Lung (tissue), 11 donors: ENCODE measurements at regions not wholly inside any gene's neighbourhood (a gene's known extent, or its start where the extent isn't known, plus 50 kb on each side); places are given as distances from the start of the nearest gene placed in this dataset.

Experiments used
- ATAC-seq: fragments of 200-7000 bp; cut with Tn5 transposase; one replicate; pipeline ENCODE4 v1.9.1; 2020; ENCODE audit warnings: moderate number of reproducible peaks; ENCODE audit not compliant: insufficient read depth, low FRiP score
- DNase-seq, 3 donors: peaks; one replicate each; pipeline ENCODE4 v3.0.0-alpha.2; 2013 to 2017
- H3K27ac ChIP-seq, 2 donors: one replicate each; pipeline ENCODE4 v1.5.1; 2013; ENCODE audit warnings: mild to moderate bottlenecking in 2 of 2, moderate library complexity in 2 of 2, control low read depth in 1 of 2, inconsistent platforms in 1 of 2, low read depth in 1 of 2, low read length in 1 of 2
- H3K27me3 ChIP-seq, 3 donors: one replicate each; pipeline ENCODE4 v1.5.1; 2013; ENCODE audit warnings: low read length in 2 of 3; ENCODE audit not compliant: control insufficient read depth in 3 of 3, insufficient read depth in 3 of 3
- H3K36me3 ChIP-seq, 4 donors: one replicate each; pipeline ENCODE4 v1.5.1; 2013; ENCODE audit warnings: low read length in 4 of 4, mild to moderate bottlenecking in 1 of 4, moderate library complexity in 1 of 4; ENCODE audit not compliant: control insufficient read depth in 4 of 4, insufficient read depth in 4 of 4
- H3K4me1 ChIP-seq, 5 donors: one replicate each; pipeline ENCODE4 v1.5.1; 2013; ENCODE audit warnings: low read length in 5 of 5, mild to moderate bottlenecking in 2 of 5, moderate library complexity in 1 of 5; ENCODE audit not compliant: control insufficient read depth in 5 of 5, insufficient read depth in 5 of 5
- H3K4me3 ChIP-seq: one replicate; pipeline ENCODE4 v1.5.1; 2013; ENCODE audit warnings: mild to moderate bottlenecking, control low read depth, moderate library complexity
- H3K9ac ChIP-seq, 2 donors: one replicate each; pipeline ENCODE4 v1.5.1; 2013; ENCODE audit warnings: low read length in 2 of 2, control low read depth in 1 of 2; ENCODE audit not compliant: insufficient read depth in 1 of 2
- H3K9me3 ChIP-seq, 4 donors: one replicate each; pipeline ENCODE4 v1.5.1; 2013; ENCODE audit warnings: low read length in 3 of 4, mild to moderate bottlenecking in 1 of 4, moderate library complexity in 1 of 4; ENCODE audit not compliant: control insufficient read depth in 4 of 4, insufficient read depth in 3 of 4
- WGBS, 2 donors: extraction: QIAGEN DNeasy Blood & Tissue Kit; methylation state at CpG; one replicate each; pipeline ENCODE4 v1.1.7; 2013; 5-methylcytosine and 5-hydroxymethylcytosine counted together
- TF ChIP-seq, protein P1 (sequence below): IDR thresholded peaks from 2 replicates; pipeline ENCODE4 v1.5.1; 2012; ENCODE audit warnings: mild to moderate bottlenecking; ENCODE audit errors: control extremely low read depth, extremely low read depth
- donor health status: control.
- donor health status: control.
- donor health status: Bipolar disorder and iron deficiency.
- donor health status: healthy.
- donor health status: DM: yes; HTN: yes; CAD: no.

DNA sequence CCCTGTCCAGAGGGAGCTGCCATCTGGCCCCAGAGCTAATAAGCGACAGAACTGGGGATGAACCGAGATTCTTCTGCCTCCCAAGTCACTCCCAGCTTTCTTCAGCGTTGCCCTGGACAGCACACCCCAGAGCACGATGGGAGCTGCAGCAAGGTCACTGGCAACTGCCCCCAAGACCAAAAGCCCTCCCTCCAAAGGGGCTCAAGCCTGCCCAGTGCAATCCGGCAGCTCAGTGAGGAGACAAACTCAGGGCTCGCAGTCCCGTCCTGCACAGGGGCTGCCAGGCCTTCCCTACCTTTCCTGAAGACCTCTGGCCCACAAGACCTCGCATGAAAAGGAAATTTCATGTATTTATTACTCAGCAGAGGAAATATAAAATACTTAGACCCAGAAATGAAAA is 174.8 kb downstream of the BCOR start:
- H3K36me3 ChIP-seq: no peaks in the 10 kb centered on the region
- H3K4me3 ChIP-seq: no peak overlapping the region
- H3K9ac ChIP-seq: no peak overlapping the region
- DNase-seq (no peak), ATAC-seq (no peak)
- WGBS, 2 donors: 75 to 90% methylated on average over 8 of the region's 8 CpGs
- peaks cover 0 to 8% (median 3%) of the 10 kb centered on the region in 3 donors for H3K27me3 ChIP-seq
- TF ChIP-seq, protein P1, sequence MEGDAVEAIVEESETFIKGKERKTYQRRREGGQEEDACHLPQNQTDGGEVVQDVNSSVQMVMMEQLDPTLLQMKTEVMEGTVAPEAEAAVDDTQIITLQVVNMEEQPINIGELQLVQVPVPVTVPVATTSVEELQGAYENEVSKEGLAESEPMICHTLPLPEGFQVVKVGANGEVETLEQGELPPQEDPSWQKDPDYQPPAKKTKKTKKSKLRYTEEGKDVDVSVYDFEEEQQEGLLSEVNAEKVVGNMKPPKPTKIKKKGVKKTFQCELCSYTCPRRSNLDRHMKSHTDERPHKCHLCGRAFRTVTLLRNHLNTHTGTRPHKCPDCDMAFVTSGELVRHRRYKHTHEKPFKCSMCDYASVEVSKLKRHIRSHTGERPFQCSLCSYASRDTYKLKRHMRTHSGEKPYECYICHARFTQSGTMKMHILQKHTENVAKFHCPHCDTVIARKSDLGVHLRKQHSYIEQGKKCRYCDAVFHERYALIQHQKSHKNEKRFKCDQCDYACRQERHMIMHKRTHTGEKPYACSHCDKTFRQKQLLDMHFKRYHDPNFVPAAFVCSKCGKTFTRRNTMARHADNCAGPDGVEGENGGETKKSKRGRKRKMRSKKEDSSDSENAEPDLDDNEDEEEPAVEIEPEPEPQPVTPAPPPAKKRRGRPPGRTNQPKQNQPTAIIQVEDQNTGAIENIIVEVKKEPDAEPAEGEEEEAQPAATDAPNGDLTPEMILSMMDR: no peak
- no peaks in the 10 kb centered on the region for H3K4me1 ChIP-seq
- H3K9me3 ChIP-seq: peaks cover 0 to 2% (median 0%) of the 10 kb centered on the region in 4 donors
- H3K27ac ChIP-seq: no peak overlapping the region

DNA sequence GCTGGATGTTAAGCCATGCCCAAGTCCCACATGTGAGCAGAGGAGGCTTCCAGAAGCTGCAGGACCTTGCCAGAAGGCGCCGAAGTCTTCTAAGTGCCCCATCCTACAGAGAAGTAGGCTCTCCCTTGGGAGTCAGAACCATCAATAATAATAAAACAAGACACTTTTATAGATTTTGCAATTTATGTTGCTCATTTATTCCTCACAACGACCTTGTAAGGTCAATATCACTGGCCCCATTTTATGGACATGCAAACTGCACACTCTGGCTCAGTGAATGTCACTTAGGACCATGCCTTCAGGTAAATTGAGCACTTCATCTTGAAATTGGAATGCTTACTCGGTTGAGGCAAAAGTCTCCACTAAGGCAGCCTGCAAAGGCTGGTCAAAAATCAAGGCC is 170.4 kb downstream of the BCOR start:
- H3K27ac ChIP-seq: no peak overlapping the region
- no peak overlapping the region for H3K9ac ChIP-seq
- H3K4me1 ChIP-seq: peaks cover 0 to 13% (median 0%) of the 10 kb centered on the region in 5 donors
- TF ChIP-seq, protein P1: no peak
- ATAC-seq: no peak
- no peak overlapping the region for H3K4me3 ChIP-seq
- H3K9me3 ChIP-seq: peaks cover 0 to 2% (median 0%) of the 10 kb centered on the region in 4 donors
- DNase-seq: no peak
- peaks cover 0 to 8% (median 0%) of the 10 kb centered on the region in 3 donors for H3K27me3 ChIP-seq
- H3K36me3 ChIP-seq: no peaks in the 10 kb centered on the region
- 81 to 95% methylated on average over 4 of the region's 4 CpGs for WGBS, 2 donors

DNA sequence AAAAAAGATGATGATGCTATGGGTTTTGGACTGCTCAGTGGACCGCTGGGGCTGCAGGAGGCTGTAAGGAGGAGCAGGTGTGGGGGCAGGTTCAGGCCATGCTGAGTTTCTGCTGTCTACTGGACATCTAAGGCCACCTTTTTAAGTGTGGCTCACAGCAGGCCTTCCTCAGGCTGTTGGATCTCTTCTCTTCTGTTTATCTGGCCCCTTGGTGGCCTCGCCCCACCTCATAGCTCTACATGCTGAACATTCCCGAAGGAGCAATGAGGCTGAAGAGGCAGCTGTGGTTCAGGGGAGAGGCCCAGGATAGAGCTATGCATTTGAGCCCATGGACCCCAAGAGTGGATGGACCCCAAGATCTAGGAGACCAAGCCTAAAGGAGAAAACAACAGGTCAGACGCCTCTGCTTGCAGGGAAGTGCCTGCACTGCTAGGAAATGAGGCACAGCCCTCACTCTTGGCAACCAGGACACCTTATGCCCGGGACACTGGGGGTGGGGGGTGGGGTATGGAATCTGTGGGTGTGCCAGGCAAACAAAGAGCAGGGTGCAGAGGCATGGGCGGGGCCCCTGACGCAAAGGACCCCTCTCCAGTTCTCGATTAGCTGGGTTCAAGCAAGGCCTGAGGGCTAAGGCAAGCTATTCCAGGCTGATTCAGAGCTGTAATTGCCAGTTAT is 168.9 kb downstream of the BCOR start:
- Histone ChIP-seq H3K9me3 (no peaks in the 10 kb centered on the region), H3K27me3 (peaks cover 0 to 4% (median 0%) of the 10 kb centered on the region in 3 donors), H3K36me3 (no peaks in the 10 kb centered on the region), H3K27ac (no peak overlapping the region), H3K4me1 (peaks cover 0 to 13% (median 0%) of the 10 kb centered on the region in 5 donors), H3K4me3 (no peak overlapping the region), H3K9ac (no peak overlapping the region)
- ATAC-seq (peak; percentile 41), DNase-seq (no peak)
- TF ChIP-seq, protein P1: no peak
- 62 to 81% methylated on average over 7 to 8 of the region's 8 CpGs for WGBS, 2 donors
